GM18870 (cell line): ENCODE measurements at regions not wholly inside any gene's neighbourhood (a gene's known extent, or its start where the extent isn't known, plus 50 kb on each side); places are given as distances from the start of the nearest gene placed in this dataset.
A peak's percentile ranks its signal among the peaks of the same experiment; 100 is the strongest.
"Not testable (repeated sequence)": the region's sequence is repeated elsewhere in the genome, so short reads cannot be mapped to it uniquely, and the experiment has no call there.

Experiments
- ATAC-seq: cut with Tn5 transposase; IDR thresholded peaks from one replicate; pipeline ENCODE4 v1.9.1; 2021; ENCODE audit warnings: moderate library complexity; ENCODE audit not compliant: unreplicated experiment

GRCh38 chr11:27244900-27245299 is 118.1 kb downstream of the CCDC34 start:
- ATAC-seq: no peak

GRCh38 chr11:27242591-27242990 is 120.4 kb downstream of the CCDC34 start:
- ATAC-seq: no peak

GRCh38 chr11:27241311-27242122 is 121.5 kb downstream of the CCDC34 start:
- no peak for ATAC-seq

GRCh38 chr11:27239305-27239942 is 123.6 kb downstream of the CCDC34 start:
- ATAC-seq: no peak

GRCh38 chr11:27238811-27239210 is 124.2 kb downstream of the CCDC34 start:
- ATAC-seq: no peak

- ATAC-seq: no peak
Observed at GRCh38 chr11:27237643-27238042, 125.4 kb downstream of the CCDC34 start.

GRCh38 chr11:27234961-27235360 is 128.1 kb downstream of the CCDC34 start:
- ATAC-seq: no peak

GRCh38 chr11:27234043-27234668 is 128.9 kb downstream of the CCDC34 start:
- ATAC-seq: peak; percentile 91

- ATAC-seq: peak; percentile 24
Observed at GRCh38 chr11:27233654-27234042, 129.4 kb downstream of the CCDC34 start.

- ATAC-seq: no peak
Observed at GRCh38 chr11:27231530-27231929, 131.5 kb downstream of the CCDC34 start.

GRCh38 chr11:27230192-27230572 is 132.8 kb downstream of the CCDC34 start:
- ATAC-seq: no peak

GRCh38 chr11:27229511-27230191 is 133.4 kb downstream of the CCDC34 start:
- no peak for ATAC-seq

- ATAC-seq: no peak
Observed at GRCh38 chr11:27228906-27229290, 134.1 kb downstream of the CCDC34 start.

GRCh38 chr11:27228232-27228905 is 134.6 kb downstream of the CCDC34 start:
- ATAC-seq: no peak

GRCh38 chr11:27227736-27228135 is 135.3 kb downstream of the CCDC34 start:
- no peak for ATAC-seq

GRCh38 chr11:27219487-27220039 is 143.5 kb downstream of the CCDC34 start:
- not testable (repeated sequence) for ATAC-seq

- no peak for ATAC-seq
Observed at GRCh38 chr11:27218421-27219038, 144.5 kb downstream of the CCDC34 start.

GRCh38 chr11:27217948-27218420 is 145.0 kb downstream of the CCDC34 start:
- ATAC-seq: no peak

- ATAC-seq: no peak
Observed at GRCh38 chr11:27217496-27217895, 145.5 kb downstream of the CCDC34 start.
